D341Med (cell line): ENCODE measurements at regions not wholly inside any gene's neighbourhood (a gene's known extent, or its start where the extent isn't known, plus 50 kb on each side); places are given as distances from the start of the nearest gene placed in this dataset.
"Not testable (repeated sequence)": the region's sequence is repeated elsewhere in the genome, so short reads cannot be mapped to it uniquely, and the experiment has no call there.

ENCODE experiments used
- DNase-seq: peaks from one replicate; pipeline ENCODE4 v3.0.0; 2012; ENCODE audit warnings: low spot score

GRCh38 chr15:99823346-99823745 lies 90.1 kb upstream of the LYSMD4 start:
- DNase-seq, result no peak

DNA sequence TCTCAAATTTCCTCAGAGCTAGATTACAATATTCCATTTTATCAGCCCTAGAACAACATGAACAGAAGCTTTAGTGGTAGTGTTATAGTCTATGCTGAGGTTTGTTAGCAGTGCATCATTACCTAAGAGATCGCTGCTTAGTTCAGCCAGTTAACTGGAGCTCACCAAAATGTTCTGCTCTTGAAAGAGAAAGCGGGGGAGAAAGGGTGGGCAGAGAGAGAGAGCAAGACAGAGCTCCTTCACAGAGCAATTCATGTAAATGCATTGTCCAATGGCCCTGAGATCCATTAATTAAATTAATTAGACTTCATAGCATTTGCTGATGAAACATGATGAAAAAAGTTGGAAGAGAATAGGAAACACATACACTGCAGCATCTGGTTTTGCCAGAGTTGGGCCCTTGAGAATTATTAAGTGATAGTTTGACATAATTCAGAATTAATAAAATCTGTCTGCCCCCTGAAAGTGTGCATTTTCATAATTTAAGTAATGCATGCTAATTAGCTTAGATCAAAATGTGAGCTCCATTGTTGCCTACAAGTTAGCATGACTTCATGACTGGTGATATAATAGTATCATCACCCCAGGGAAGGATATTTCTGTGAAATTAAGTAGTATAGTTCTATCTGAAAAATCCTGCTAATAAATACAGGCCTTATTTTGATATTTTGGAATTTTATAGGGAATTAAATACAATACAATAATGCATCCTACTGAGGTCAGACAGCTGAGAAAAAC lies 86.9 kb upstream of the LYSMD4 start:
- DNase-seq, result no peak

- DNase-seq, result no peak
Observed at GRCh38 chr15:99818872-99819271, 85.6 kb upstream of the LYSMD4 start.

DNA sequence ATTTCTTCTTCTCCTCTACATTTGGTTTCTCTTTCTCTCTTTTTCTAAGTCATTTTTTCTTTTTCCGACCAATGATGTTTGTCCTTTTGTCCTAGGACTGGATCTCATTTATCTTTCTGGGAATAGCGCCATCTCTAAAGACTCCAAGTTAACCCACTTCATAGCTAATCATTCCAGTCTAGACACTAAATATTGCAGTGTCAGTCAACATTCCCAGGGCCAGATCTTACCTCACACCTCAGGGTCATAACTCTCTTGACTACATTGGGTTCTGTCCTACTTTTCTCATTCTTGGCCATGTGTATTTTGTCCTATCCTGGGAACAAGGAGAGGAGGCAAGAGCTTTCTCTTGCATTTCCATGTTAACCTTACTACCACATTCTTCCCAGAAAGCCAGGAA lies 83.6 kb upstream of the LYSMD4 start:
- not testable (repeated sequence) for DNase-seq

DNA sequence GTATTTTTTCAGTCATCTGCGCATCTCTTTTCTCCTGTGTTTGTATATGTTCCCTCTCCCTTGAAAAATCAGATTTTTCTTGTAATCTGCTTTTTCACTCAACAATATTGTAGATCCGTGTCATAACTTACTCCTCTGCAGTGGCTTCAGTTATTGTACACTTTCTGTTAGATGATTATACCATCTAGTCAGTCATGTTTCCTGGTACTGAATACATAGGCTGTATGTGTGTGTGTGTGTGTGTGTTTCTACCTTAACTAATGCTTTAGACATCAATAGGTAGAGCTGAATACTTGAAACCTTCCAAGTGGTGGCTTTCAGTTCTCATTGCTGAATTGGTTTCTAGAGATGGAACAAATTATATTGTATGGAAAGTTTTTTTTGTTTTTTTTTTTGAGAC lies 77.4 kb upstream of the LYSMD4 start:
- DNase-seq, result not testable (repeated sequence)

GRCh38 chr15:99799854-99800250 lies 66.6 kb upstream of the LYSMD4 start:
- DNase-seq, result not testable (repeated sequence)

DNA sequence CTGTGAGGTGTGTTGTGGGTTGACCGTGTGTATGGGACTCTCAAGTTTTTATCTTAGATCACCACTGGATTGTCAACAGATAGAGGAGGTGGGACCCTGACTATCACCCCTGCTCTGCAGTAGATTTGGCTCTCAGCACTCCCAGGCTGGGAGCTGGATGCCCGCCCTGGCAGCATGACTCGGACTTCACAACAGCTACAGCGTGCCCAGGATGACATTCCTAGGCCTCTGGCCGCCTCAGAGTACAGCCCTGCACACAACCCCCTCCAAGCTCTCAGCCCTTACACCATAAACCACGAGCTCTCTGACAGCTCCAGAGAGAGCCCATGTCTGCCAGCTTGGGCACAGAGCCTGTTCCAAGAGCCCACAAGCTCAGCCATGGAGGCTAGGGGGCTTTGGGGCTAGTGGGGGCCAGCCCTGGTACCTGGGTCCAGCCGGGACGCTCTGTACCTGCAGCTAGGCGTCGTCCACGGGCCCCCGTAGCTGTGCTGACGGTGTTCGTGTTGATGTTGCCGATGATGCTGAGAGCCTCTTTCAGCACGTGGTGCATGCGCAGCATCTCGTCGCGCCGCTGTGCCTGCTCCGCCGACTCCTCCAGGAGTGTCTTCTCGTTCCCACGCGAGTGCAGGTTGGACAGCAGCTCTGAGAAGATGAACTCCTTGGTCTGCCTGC lies 66.1 kb upstream of the LYSMD4 start:
- DNase-seq, result not testable (repeated sequence)

DNA sequence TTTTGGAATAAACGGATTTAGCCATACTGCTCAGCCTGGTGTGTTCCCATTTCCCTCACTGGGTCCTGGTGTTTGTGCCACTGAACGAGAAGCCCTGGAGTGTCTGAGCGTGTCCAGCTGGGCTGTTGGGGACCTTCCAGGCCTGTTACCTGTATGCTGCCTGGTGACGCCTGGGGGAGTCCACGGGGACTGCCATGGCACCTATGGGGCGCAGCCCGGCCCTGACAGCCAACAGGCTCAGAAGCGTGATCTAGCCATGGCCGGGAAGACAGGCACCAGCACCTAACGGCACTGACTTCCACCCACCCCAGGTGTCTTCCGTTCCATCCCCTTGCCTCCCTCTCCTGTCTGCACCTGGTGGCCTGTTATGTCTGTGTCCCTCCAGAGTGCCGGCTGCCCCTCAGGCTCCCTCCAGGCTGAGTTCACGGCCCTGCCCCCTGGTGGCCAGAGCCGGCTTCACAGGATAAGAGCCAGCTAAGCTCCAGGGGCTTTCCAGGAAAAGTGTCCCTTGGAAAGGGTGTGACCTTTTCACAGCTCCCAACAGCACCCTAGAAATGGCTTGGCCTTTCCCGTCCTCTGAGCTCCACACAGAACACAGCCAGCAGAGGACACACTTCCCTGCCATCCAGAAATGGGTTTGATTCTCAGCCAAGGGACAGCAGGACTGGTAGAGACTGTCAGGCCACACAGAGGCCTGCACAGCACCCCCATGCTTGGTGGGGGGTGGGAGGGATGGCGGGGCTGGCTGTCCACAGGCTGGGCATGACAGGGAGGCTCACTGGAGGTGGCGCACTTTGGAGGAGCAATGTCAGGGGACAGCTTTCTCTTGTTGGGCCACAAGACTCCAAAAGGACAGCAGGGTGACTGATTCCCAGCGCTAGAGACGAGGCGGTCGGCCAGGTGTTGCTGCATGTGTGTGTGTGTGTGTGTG lies 64.0 kb upstream of the LYSMD4 start:
- DNase-seq, result not testable (repeated sequence)

DNA sequence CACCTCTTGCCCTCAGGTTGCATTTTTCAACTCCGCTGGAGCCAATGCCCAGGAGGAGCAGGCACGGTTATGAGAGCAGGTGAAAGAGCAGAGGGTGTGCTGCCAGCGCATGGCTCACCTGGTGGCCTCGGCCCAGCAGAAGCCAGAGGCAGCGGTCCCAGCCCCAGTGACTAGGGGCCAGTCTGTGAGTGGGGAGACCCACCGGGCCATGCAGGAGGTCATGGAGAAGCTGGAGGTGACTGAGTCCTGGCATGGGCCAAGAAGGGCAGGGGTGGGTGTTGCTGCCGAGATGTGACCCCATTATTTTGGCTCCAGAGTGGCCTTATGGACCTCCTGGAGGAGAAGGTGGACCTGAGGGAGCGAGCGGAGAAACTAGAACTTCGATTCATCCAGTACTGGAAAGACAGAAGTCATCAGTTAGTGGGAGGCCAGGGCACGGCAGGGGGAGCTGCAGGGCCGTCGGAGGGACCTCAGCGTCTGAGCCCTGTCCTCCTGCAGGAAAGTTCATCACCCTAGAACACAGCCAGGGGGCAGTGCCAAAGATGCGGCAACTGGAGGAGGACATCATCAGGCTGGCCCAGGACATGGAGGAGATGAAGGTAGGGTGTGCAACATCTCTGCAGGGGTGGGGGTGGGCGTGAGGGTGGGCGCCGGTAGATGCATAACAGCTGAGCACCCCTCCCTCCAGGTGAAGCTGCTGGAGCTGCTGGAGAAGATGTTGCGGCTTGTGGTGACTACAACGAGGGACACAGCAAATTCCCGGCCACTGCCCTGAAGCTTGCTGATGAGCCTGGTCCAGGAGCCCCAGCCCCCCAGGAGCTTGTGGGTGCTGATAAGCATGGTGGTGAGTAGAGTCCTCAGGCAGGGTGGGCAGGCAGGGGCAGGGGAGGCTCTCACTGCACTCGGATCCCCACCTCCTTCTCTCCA lies 58.9 kb upstream of the LYSMD4 start:
- peak; percentile 17 for DNase-seq

DNA sequence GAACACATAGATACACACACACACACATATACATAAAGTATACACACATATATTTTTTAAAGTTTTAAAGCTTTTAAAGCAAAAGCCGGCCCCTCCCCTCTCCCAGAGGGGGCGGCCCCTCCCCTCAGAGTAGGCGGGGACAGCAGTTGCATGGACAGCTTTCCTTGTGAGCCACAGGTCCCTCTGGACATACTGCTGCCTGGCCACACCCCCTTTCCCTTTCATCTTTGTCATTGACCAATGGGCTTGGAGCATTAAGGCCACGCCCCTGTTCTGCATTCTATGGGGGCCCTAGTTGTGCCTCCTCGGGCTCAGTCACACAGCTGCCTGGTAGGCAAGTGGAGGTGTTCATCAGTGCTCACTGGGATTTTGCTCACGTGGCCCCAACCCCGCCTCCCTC lies 57.5 kb upstream of the LYSMD4 start:
- DNase-seq, result not testable (repeated sequence)

DNA sequence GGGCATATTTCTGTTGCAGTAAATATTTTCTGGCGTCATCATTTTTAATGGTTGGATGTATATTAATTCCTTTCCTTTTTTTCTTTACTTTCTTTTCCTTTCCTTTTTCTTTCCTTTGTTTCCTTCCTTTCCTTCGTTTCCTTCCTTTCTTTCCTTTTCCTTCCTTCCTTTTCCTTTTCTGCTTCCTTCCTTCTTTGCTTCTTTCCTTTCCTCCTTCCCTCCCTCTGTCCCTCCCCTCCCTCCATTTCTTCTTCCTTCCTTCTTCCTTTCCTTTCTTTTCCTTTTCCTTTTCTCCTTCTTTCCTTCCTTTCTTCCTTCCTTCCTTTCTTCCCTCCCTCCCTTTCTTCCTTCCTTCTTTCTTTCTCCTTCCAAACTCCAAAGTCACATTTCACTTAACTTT lies 54.9 kb upstream of the LYSMD4 start:
- DNase-seq, result no peak

DNA sequence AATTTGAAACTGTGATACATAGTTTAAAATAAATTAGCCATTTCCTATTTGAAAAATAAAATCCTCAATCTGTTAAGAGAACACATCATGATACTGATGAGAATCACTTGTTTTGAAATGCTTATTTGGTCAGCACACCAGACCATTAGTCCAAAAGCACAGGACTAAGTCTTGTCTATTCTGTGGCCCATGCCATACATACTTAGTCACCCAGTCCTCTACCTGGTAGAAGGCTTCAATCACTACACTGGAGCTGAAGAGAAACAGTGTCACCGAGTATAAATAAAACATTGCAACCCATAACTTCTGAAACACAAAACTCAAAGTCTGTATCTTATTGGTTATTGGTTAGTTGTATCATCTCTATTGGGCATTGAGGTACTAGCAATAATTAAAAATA lies 51.6 kb upstream of the LYSMD4 start:
- DNase-seq, result not testable (repeated sequence)

GRCh38 chr15:99783918-99784619 lies 50.8 kb upstream of the LYSMD4 start:
- not testable (repeated sequence) for DNase-seq
